Nephron progenitor cell (in vitro differentiated cells): ENCODE measurements at regions not wholly inside any gene's neighbourhood (a gene's known extent, or its start where the extent isn't known, plus 50 kb on each side); places are given as distances from the start of the nearest gene placed in this dataset.

Source experiments
- DNase-seq: peaks from one replicate; pipeline ENCODE4 v3.0.0; 2021
- H3K27ac Mint-ChIP-seq: 2 replicates; pipeline ENCODE4 v1.8.0; 2021; ENCODE audit warnings: mild to moderate bottlenecking, moderate library complexity, mixed read lengths
- H3K27me3 Mint-ChIP-seq: 2 replicates; pipeline ENCODE4 v1.8.0; 2021; ENCODE audit warnings: mild to moderate bottlenecking, low read depth, mixed read lengths; ENCODE audit not compliant: poor library complexity
- H3K36me3 Mint-ChIP-seq: 2 replicates; pipeline ENCODE4 v1.8.0; 2021; ENCODE audit warnings: low read depth, mixed read lengths
- H3K4me1 Mint-ChIP-seq: 2 replicates; pipeline ENCODE4 v1.8.0; 2021; ENCODE audit warnings: mixed read lengths
- H3K4me3 Mint-ChIP-seq: 2 replicates; pipeline ENCODE4 v1.8.0; 2021; ENCODE audit warnings: mild to moderate bottlenecking, moderate library complexity, mixed read lengths
- H3K9me3 Mint-ChIP-seq: 2 replicates; pipeline ENCODE4 v1.8.0; 2021; ENCODE audit warnings: mild to moderate bottlenecking, moderate library complexity, mixed read lengths
- CTCF ChIP-seq: fragments of 200-600 bp; sonication (generic); IDR thresholded peaks from 2 replicates; pipeline ENCODE4 v1.5.0; 2021; ENCODE audit warnings: antibody characterized with exemption

- no peaks in the 10 kb centered on the region for H3K4me1 Mint-ChIP-seq
- no peak for DNase-seq
- no peaks in the 10 kb centered on the region for H3K36me3 Mint-ChIP-seq
- no peak for TF ChIP-seq CTCF
- no peak overlapping the region for H3K27ac Mint-ChIP-seq
- no peak overlapping the region for H3K4me3 Mint-ChIP-seq
- H3K27me3 Mint-ChIP-seq, result no peaks in the 10 kb centered on the region
- H3K9me3 Mint-ChIP-seq, result no peaks in the 10 kb centered on the region
Observed at GRCh38 chr3:148205977-148206376, 491.7 kb upstream of the AGTR1 start.

GRCh38 chr3:148206446-148206845, 491.3 kb upstream of the AGTR1 start:
- no peaks in the 10 kb centered on the region for H3K4me1 Mint-ChIP-seq
- TF ChIP-seq CTCF, result no peak
- H3K4me3 Mint-ChIP-seq, result no peak overlapping the region
- no peaks in the 10 kb centered on the region for H3K36me3 Mint-ChIP-seq
- no peak overlapping the region for H3K27ac Mint-ChIP-seq
- no peaks in the 10 kb centered on the region for H3K27me3 Mint-ChIP-seq
- no peaks in the 10 kb centered on the region for H3K9me3 Mint-ChIP-seq
- no peak for DNase-seq

- no peaks in the 10 kb centered on the region for H3K36me3 Mint-ChIP-seq
- no peak overlapping the region for H3K27ac Mint-ChIP-seq
- no peak for DNase-seq
Observed at GRCh38 chr3:148208975-148209374, 488.7 kb upstream of the AGTR1 start.

GRCh38 chr3:148211725-148212124, 486.0 kb upstream of the AGTR1 start:
- Mint-ChIP-seq H3K27ac (no peak overlapping the region), H3K27me3 (no peaks in the 10 kb centered on the region)
- no peak for TF ChIP-seq CTCF

More at GRCh38 chr3:148208975-148209374, 488.7 kb upstream of the AGTR1 start:
- Mint-ChIP-seq H3K4me3 (no peak overlapping the region), H3K27me3 (no peaks in the 10 kb centered on the region), H3K4me1 (no peaks in the 10 kb centered on the region), H3K9me3 (no peaks in the 10 kb centered on the region)
- TF ChIP-seq CTCF, result no peak

GRCh38 chr3:148214705-148215104, 483.0 kb upstream of the AGTR1 start:
- Mint-ChIP-seq H3K36me3 (no peaks in the 10 kb centered on the region), H3K4me1 (no peaks in the 10 kb centered on the region), H3K27ac (no peak overlapping the region), H3K9me3 (no peaks in the 10 kb centered on the region), H3K27me3 (no peaks in the 10 kb centered on the region), H3K4me3 (no peak overlapping the region)
- TF ChIP-seq CTCF, result no peak
- no peak for DNase-seq

More at GRCh38 chr3:148211725-148212124, 486.0 kb upstream of the AGTR1 start:
- Mint-ChIP-seq H3K4me1 (no peaks in the 10 kb centered on the region), H3K4me3 (no peak overlapping the region), H3K36me3 (no peaks in the 10 kb centered on the region), H3K9me3 (no peaks in the 10 kb centered on the region)
- DNase-seq, result no peak

GRCh38 chr3:148217317-148217716, 480.4 kb upstream of the AGTR1 start:
- no peak overlapping the region for H3K4me3 Mint-ChIP-seq
- no peak for DNase-seq
- no peaks in the 10 kb centered on the region for H3K9me3 Mint-ChIP-seq
- H3K4me1 Mint-ChIP-seq, result no peaks in the 10 kb centered on the region
- no peak overlapping the region for H3K27ac Mint-ChIP-seq
- no peak for TF ChIP-seq CTCF
- no peaks in the 10 kb centered on the region for H3K27me3 Mint-ChIP-seq
- no peaks in the 10 kb centered on the region for H3K36me3 Mint-ChIP-seq
